MCF 10A (cell line): ENCODE measurements at regions not wholly inside any gene's neighbourhood (a gene's known extent, or its start where the extent isn't known, plus 50 kb on each side); places are given as distances from the start of the nearest gene placed in this dataset.
"Not testable (repeated sequence)": the region's sequence is repeated elsewhere in the genome, so short reads cannot be mapped to it uniquely, and the experiment has no call there.

Experiments
- BruUV-seq: library from RNA; stranded (reverse); fragments of 400-500 nt; replicated peaks from 2 replicates; lab custom pipeline; 2021; lab: Mats Ljungman, UMichigan
- CTCF ChIA-PET: fragments of 300-600 bp; sonication (Branson Sonifier 250); formaldehyde crosslinking; extraction: SDS; loops from one replicate; lab custom pipeline; 2021; ENCODE audit warnings: antibody characterized with exemption, inconsistent platforms; lab: Yijun Ruan, JAX
- POLR2A ChIA-PET: fragments of 300-600, 350-650 bp; sonication (Branson Sonifier 250); formaldehyde crosslinking; extraction: SDS; loops from one replicate; lab custom pipeline; 2020; ENCODE audit warnings: antibody characterized with exemption, inconsistent platforms; lab: Yijun Ruan, JAX
- DNase-seq: peaks from one replicate; pipeline ENCODE4 v3.0.0-alpha.2; 2018; ENCODE audit not compliant: unreplicated experiment
- H3K27ac Mint-ChIP-seq: one replicate; pipeline ENCODE4 v1.8.0; 2022; ENCODE audit warnings: mild to moderate bottlenecking, low read depth, mixed read lengths; ENCODE audit not compliant: unreplicated experiment
- H3K27me3 Mint-ChIP-seq: one replicate; pipeline ENCODE4 v1.8.0; 2022; ENCODE audit warnings: mixed read lengths; ENCODE audit not compliant: insufficient read depth, unreplicated experiment
- H3K36me3 Mint-ChIP-seq: one replicate; pipeline ENCODE4 v1.8.0; 2022; ENCODE audit warnings: mild to moderate bottlenecking, moderate library complexity, mixed read lengths; ENCODE audit not compliant: insufficient read depth, unreplicated experiment
- H3K4me1 Mint-ChIP-seq: one replicate; pipeline ENCODE4 v1.8.0; 2022; ENCODE audit warnings: mixed read lengths; ENCODE audit not compliant: insufficient read depth, unreplicated experiment
- H3K4me3 Mint-ChIP-seq: one replicate; pipeline ENCODE4 v1.8.0; 2022; ENCODE audit warnings: mild to moderate bottlenecking, moderate library complexity, mixed read lengths; ENCODE audit not compliant: unreplicated experiment
- H3K9me3 Mint-ChIP-seq: one replicate; pipeline ENCODE4 v1.8.0; 2022; ENCODE audit warnings: mixed read lengths; ENCODE audit not compliant: unreplicated experiment
- CTCF ChIP-seq: fragments of 200-600 bp; IDR thresholded peaks from one replicate; pipeline ENCODE4 v1.8.0; 2022; ENCODE audit warnings: antibody characterized with exemption, mild to moderate bottlenecking; ENCODE audit not compliant: unreplicated experiment
- intact Hi-C: fragments of 100-400 bp; cut with micrococcal nuclease; formaldehyde crosslinking; loops from 2 replicates; pipeline ENCODE4 v1.14.1; 2022

- Mint-ChIP-seq H3K36me3 (no peaks in the 10 kb centered on the region), H3K9me3 (no peaks in the 10 kb centered on the region), H3K27me3 (peaks cover 19% of the 10 kb centered on the region), H3K4me3 (peak overlapping the region; percentile 85), H3K4me1 (peaks cover 17% of the 10 kb centered on the region), H3K27ac (peak overlapping the region; percentile 32)
- no TSS peak for BruUV-seq
- peak; percentile 79 for DNase-seq
- TF ChIP-seq CTCF, result peak; percentile 65
- ChIA-PET CTCF (interaction anchor here (0.6 to 4.9 kb wide), 25 partner anchors 9 to 470 kb away, joined by 3 to 48 read pairs (median 4); no protein-coding TSS in a partner anchor), POLR2A (interaction anchor here (1.0 to 3.8 kb wide), 8 partner anchors 10 to 253 kb away, joined by 3 to 50 read pairs (median 4); partner anchors contain the start of gene NIPBL)
- intact Hi-C loops, result loop anchor here (1.0 kb wide), 2 partner anchors 126 to 262 kb away; no protein-coding TSS in a partner anchor
Observed at GRCh38 chr5:36743891-36744772, 132.4 kb upstream of the NIPBL start.

- intact Hi-C loops, result loop anchor here (1.0 kb wide), 2 partner anchors 125 to 261 kb away; no protein-coding TSS in a partner anchor
- peak; percentile 72 for DNase-seq
- ChIA-PET CTCF (interaction anchor here (0.7 to 4.9 kb wide), 17 partner anchors 9 to 202 kb away, joined by 3 to 48 read pairs (median 4); no protein-coding TSS in a partner anchor), POLR2A (interaction anchor here (0.7 to 3.8 kb wide), 9 partner anchors 10 to 261 kb away, joined by 3 to 50 read pairs (median 4); partner anchors contain the start of gene NIPBL)
- Mint-ChIP-seq H3K27me3 (peaks cover 28% of the 10 kb centered on the region), H3K36me3 (no peaks in the 10 kb centered on the region), H3K9me3 (no peaks in the 10 kb centered on the region), H3K4me3 (peak overlapping the region; percentile 85), H3K4me1 (peaks cover 17% of the 10 kb centered on the region), H3K27ac (peak overlapping the region; percentile 32)
- BruUV-seq, result no TSS peak
- TF ChIP-seq CTCF, result no peak
Observed at GRCh38 chr5:36744773-36745589, 131.6 kb upstream of the NIPBL start.

- DNase-seq, H3K36me3 Mint-ChIP-seq, POLR2A ChIA-PET, intact Hi-C loops, H3K9me3 Mint-ChIP-seq, H3K4me3 Mint-ChIP-seq, BruUV-seq, CTCF ChIA-PET, H3K27ac Mint-ChIP-seq: not testable (repeated sequence)
- peaks cover 33% of the 10 kb centered on the region for H3K27me3 Mint-ChIP-seq
- peaks cover 17% of the 10 kb centered on the region for H3K4me1 Mint-ChIP-seq
Observed at GRCh38 chr5:36747794-36748193, 128.8 kb upstream of the NIPBL start.

- TF ChIP-seq CTCF, result no peak
- Mint-ChIP-seq H3K9me3 (no peaks in the 10 kb centered on the region), H3K27me3 (peaks cover 55% of the 10 kb centered on the region), H3K4me3 (no peak overlapping the region), H3K36me3 (no peaks in the 10 kb centered on the region), H3K27ac (no peak overlapping the region), H3K4me1 (no peaks in the 10 kb centered on the region)
- no TSS peak for BruUV-seq
- ChIA-PET POLR2A (no interaction called here), CTCF (no interaction called here)
- no peak for DNase-seq
- intact Hi-C loops, result no loop called here
Observed at GRCh38 chr5:36751886-36752285, 124.7 kb upstream of the NIPBL start.
